Inflammatory macrophage (primary cell): ENCODE measurements at regions not wholly inside any gene's neighbourhood (a gene's known extent, or its start where the extent isn't known, plus 50 kb on each side); places are given as distances from the start of the nearest gene placed in this dataset.

Source experiments
- DNase-seq, 2 donors: peaks; one replicate each; pipeline ENCODE4 v3.0.0-alpha.2; 2020 to 2022

DNA sequence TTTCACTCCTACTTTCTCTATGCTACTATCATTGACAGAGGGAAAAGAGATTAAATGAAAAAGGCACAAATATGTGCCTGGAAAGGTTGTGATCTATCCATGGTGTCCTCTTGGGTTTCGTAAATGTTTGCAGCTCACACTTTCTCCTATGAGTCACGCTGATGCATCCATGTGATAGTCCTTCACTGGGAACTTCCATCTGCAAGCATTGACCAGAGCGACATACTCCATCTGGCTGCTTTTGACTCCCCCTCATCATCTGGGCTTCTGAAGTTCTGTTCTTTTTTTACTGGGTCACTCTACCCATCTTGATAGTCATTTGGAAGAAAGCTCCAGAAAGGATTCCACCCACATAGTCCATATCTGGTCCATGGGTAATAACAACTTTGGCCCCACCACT, 84.7 kb upstream of the NDST3 start:
- DNase-seq = no peak

DNA sequence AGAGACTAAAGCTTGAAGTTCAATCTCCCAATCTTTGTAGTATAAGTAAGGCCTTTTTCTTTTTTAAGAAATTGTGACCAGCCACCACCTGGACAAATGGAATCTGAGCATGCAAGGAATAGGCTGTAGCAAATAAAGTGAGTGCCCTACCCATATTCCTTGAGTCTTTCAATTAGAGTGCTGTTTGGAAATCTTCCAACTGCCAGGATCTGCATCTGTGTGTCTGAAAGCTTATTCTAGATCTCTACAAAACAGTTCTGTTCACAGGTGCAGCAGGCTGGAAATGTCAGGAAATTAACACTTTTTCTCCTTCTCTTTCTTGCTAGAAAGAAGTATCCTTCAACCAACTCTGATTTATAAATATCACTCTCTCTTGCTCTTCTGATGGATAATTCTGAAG, 76.7 kb upstream of the NDST3 start:
- no peak for DNase-seq

GRCh38 chr4:117965622-117966021, 68.7 kb upstream of the NDST3 start:
- no peak for DNase-seq

- DNase-seq = no peak
Measured at GRCh38 chr4:117968606-117969005, 65.7 kb upstream of the NDST3 start.

- no peak for DNase-seq
Measured at GRCh38 chr4:117971403-117971802, 62.9 kb upstream of the NDST3 start.

- DNase-seq = no peak
Measured at GRCh38 chr4:117983541-117984365, 50.5 kb upstream of the NDST3 start.

DNA sequence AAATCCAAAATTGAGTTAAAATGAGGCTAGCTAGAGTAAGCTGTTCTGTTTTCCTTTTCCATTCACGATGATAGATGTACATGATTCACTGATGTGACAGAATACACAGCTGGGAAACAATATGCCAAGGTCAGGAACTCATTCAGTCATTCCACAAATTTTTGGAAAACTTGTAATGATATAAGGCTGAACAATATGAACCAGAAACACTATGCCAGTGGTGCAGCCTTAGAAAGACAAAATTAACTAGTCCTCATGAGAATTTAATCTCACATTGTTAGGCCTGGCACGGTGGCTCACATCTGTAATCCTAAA, 50.0 kb upstream of the NDST3 start:
- no peak for DNase-seq
